ENCODE measurements at regions not wholly inside any gene's neighbourhood (a gene's known extent, or its start where the extent isn't known, plus 50 kb on each side); places are given as distances from the start of the nearest gene placed in this dataset.

- no peak for TF ChIP-seq CTCF (IDR thresholded peaks at IDR 0.05; ENCODE audit: low read depth, low read length)
- no peak for DNase-seq (ENCODE audit: extremely low read depth, low read depth)
Measured at GRCh38 chr4:128725405-128726055, 84.0 kb upstream of the JADE1 start.

- DNase-seq (ENCODE audit: extremely low read depth, low read depth), result no peak
- TF ChIP-seq CTCF (IDR thresholded peaks at IDR 0.05; ENCODE audit: low read depth, low read length), result no peak
Measured at GRCh38 chr4:128722911-128723310, 86.6 kb upstream of the JADE1 start.

- no peak for DNase-seq (ENCODE audit: extremely low read depth, low read depth)
- no peak for TF ChIP-seq CTCF (IDR thresholded peaks at IDR 0.05; ENCODE audit: low read depth, low read length)
Measured at GRCh38 chr4:128721896-128722295, 87.6 kb upstream of the JADE1 start.

GRCh38 chr4:128720270-128720669, 89.2 kb upstream of the JADE1 start:
- TF ChIP-seq CTCF (IDR thresholded peaks at IDR 0.05; ENCODE audit: low read depth, low read length), result no peak
- no peak for DNase-seq (ENCODE audit: extremely low read depth, low read depth)

GRCh38 chr4:128718768-128719167, 90.7 kb upstream of the JADE1 start:
- peak; percentile 79 for DNase-seq (ENCODE audit: extremely low read depth, low read depth)
- TF ChIP-seq CTCF (IDR thresholded peaks at IDR 0.05; ENCODE audit: low read depth, low read length), result no peak

GRCh38 chr4:128716338-128716737, 93.2 kb upstream of the JADE1 start:
- DNase-seq (ENCODE audit: extremely low read depth, low read depth), result peak; percentile 23

GRCh38 chr4:128715616-128716015, 93.9 kb upstream of the JADE1 start:
- TF ChIP-seq CTCF (IDR thresholded peaks at IDR 0.05; ENCODE audit: low read depth, low read length), result no peak
- DNase-seq (ENCODE audit: extremely low read depth, low read depth), result peak; percentile 72

More at GRCh38 chr4:128716338-128716737, 93.2 kb upstream of the JADE1 start:
- TF ChIP-seq CTCF (IDR thresholded peaks at IDR 0.05; ENCODE audit: low read depth, low read length), result no peak

All from AG09319 (cell line).